ENCODE measurements at regions not wholly inside any gene's neighbourhood (a gene's known extent, or its start where the extent isn't known, plus 50 kb on each side); places are given as distances from the start of the nearest gene placed in this dataset.

GRCh38 chr9:71202931-71203330 is 81.5 kb upstream of the TRPM3 start:
- TF ChIP-seq CTCF (IDR thresholded peaks at IDR 0.05) (no peak), POLR2A (IDR thresholded peaks at IDR 0.05) (no peak)
